H9 (cell line): ENCODE measurements at regions not wholly inside any gene's neighbourhood (a gene's known extent, or its start where the extent isn't known, plus 50 kb on each side); places are given as distances from the start of the nearest gene placed in this dataset.
"Not testable (repeated sequence)": the region's sequence is repeated elsewhere in the genome, so short reads cannot be mapped to it uniquely, and the experiment has no call there.

Source experiments
- DNase-seq: peaks from one replicate; pipeline ENCODE4 v3.0.0-alpha.2; 2017
- H2AFZ ChIP-seq: one replicate; pipeline ENCODE4 v1.6.1; 2013; ENCODE audit warnings: mild to moderate bottlenecking, low read length, control low read depth, moderate library complexity
- H2AK5ac ChIP-seq: 2 replicates; pipeline ENCODE4 v1.6.1; 2013; ENCODE audit warnings: low read length, control low read depth, mixed read lengths; ENCODE audit not compliant: insufficient read length
- H2BK120ac ChIP-seq: one replicate; pipeline ENCODE4 v1.6.1; 2013; ENCODE audit warnings: low read depth, mild to moderate bottlenecking, low read length, control low read depth, inconsistent platforms; ENCODE audit not compliant: poor library complexity, severe bottlenecking
- H2BK12ac ChIP-seq: 2 replicates; pipeline ENCODE4 v1.6.1; 2013; ENCODE audit warnings: low read length, control low read depth, mixed read lengths, low read depth; ENCODE audit not compliant: insufficient read length
- H2BK15ac ChIP-seq: 2 replicates; pipeline ENCODE4 v1.6.1; 2013; ENCODE audit warnings: low read depth, low read length, control low read depth
- H2BK20ac ChIP-seq: one replicate; pipeline ENCODE4 v1.6.1; 2013; ENCODE audit warnings: low read depth, mild to moderate bottlenecking, low read length, control low read depth, inconsistent platforms; ENCODE audit not compliant: poor library complexity, severe bottlenecking
- H2BK5ac ChIP-seq: 2 replicates; pipeline ENCODE4 v1.6.1; 2013; ENCODE audit warnings: low read length, control low read depth, mixed read lengths; ENCODE audit not compliant: insufficient read length
- H3K14ac ChIP-seq: 2 replicates; pipeline ENCODE4 v1.6.1; 2013; ENCODE audit warnings: low read length, control low read depth; ENCODE audit not compliant: insufficient read depth
- H3K18ac ChIP-seq: 2 replicates; pipeline ENCODE4 v1.6.1; 2013; ENCODE audit warnings: low read depth, mild to moderate bottlenecking, mixed read lengths, low read length, control low read depth; ENCODE audit not compliant: insufficient read length
- H3K23ac ChIP-seq: 2 replicates; pipeline ENCODE4 v1.6.1; 2013; ENCODE audit warnings: low read length, control low read depth, mixed read lengths, low read depth; ENCODE audit not compliant: insufficient read length
- H3K23me2 ChIP-seq: 2 replicates; pipeline ENCODE4 v1.6.1; 2013; ENCODE audit warnings: low read depth, mild to moderate bottlenecking, mixed read lengths, low read length, control low read depth; ENCODE audit not compliant: insufficient read length, poor library complexity, severe bottlenecking
- H3K27ac ChIP-seq: 2 replicates; pipeline ENCODE4 v1.5.1; 2013; ENCODE audit warnings: low read length, control low read depth, mixed read lengths, low read depth; ENCODE audit not compliant: insufficient read length
- H3K27me3 ChIP-seq: 2 replicates; pipeline ENCODE4 v1.6.1; 2013; ENCODE audit warnings: low read length, control low read depth, inconsistent platforms; ENCODE audit not compliant: insufficient read depth
- H3K4ac ChIP-seq: 2 replicates; pipeline ENCODE4 v1.6.1; 2013; ENCODE audit warnings: low read depth, mild to moderate bottlenecking, control low read depth, inconsistent platforms, low read length, moderate library complexity
- H3K4me1 ChIP-seq: 2 replicates; pipeline ENCODE4 v1.6.1; 2013; ENCODE audit warnings: low read length, control low read depth, inconsistent platforms; ENCODE audit not compliant: insufficient read depth
- H3K4me2 ChIP-seq: 2 replicates; pipeline ENCODE4 v1.6.1; 2013; ENCODE audit warnings: low read length, control low read depth, mixed read lengths; ENCODE audit not compliant: insufficient read length, insufficient read depth
- H3K56ac ChIP-seq: 2 replicates; pipeline ENCODE4 v1.6.1; 2013; ENCODE audit warnings: low read depth, mild to moderate bottlenecking, mixed read lengths, low read length, control low read depth; ENCODE audit not compliant: insufficient read length
- H3K79me1 ChIP-seq: 2 replicates; pipeline ENCODE4 v1.6.1; 2013; ENCODE audit warnings: low read depth, mild to moderate bottlenecking, moderate library complexity, low read length, control low read depth, inconsistent platforms; ENCODE audit not compliant: insufficient read depth, poor library complexity, severe bottlenecking
- H3K79me2 ChIP-seq: 2 replicates; pipeline ENCODE4 v1.6.1; 2013; ENCODE audit warnings: low read length, control low read depth, inconsistent platforms; ENCODE audit not compliant: insufficient read depth
- H3K9ac ChIP-seq: 2 replicates; pipeline ENCODE4 v1.6.1; 2013; ENCODE audit warnings: low read length, control low read depth, mixed read lengths; ENCODE audit not compliant: insufficient read length; ENCODE audit errors: extremely low read depth
- H3K9me3 ChIP-seq: one replicate; pipeline ENCODE4 v1.6.1; 2013; ENCODE audit warnings: low read depth, low read length, inconsistent platforms; ENCODE audit not compliant: control insufficient read depth
- H3T11ph ChIP-seq: one replicate; pipeline ENCODE4 v1.6.1; 2013; ENCODE audit warnings: mild to moderate bottlenecking, low read length, control low read depth, inconsistent platforms
- H4K20me1 ChIP-seq: one replicate; pipeline ENCODE4 v1.6.1; 2013; ENCODE audit not compliant: control insufficient read depth, insufficient read length, insufficient read depth
- H4K5ac ChIP-seq: 2 replicates; pipeline ENCODE4 v1.6.1; 2013; ENCODE audit warnings: low read depth, mild to moderate bottlenecking, mixed read lengths, low read length, control low read depth; ENCODE audit not compliant: insufficient read length
- H4K8ac ChIP-seq: replicated peaks from 2 replicates; pipeline ENCODE4 v1.6.1; 2013; ENCODE audit warnings: low read length, control low read depth, mixed read lengths, low read depth; ENCODE audit not compliant: insufficient read length
- H4K91ac ChIP-seq: 2 replicates; pipeline ENCODE4 v1.6.1; 2013; ENCODE audit warnings: low read depth, mild to moderate bottlenecking, moderate library complexity, mixed read lengths, low read length, control low read depth; ENCODE audit not compliant: insufficient read length
- H3K27ac Mint-ChIP-seq, 3 experiments: 2 replicates in 2 of 3; 3 replicates in 1 of 3; pipeline ENCODE4 v1.8.0; 2020 to 2021; ENCODE audit warnings: mixed read lengths in 3 of 3, mild to moderate bottlenecking in 1 of 3, moderate library complexity in 1 of 3
- H3K27me3 Mint-ChIP-seq: 2 replicates; pipeline ENCODE4 v1.8.0; 2021; ENCODE audit warnings: low read depth, mild to moderate bottlenecking, moderate library complexity, mixed read lengths
- H3K36me3 Mint-ChIP-seq, 3 experiments: 2 replicates in 2 of 3; 3 replicates in 1 of 3; pipeline ENCODE4 v1.8.0; 2020 to 2021; ENCODE audit warnings: low read depth in 3 of 3, mixed read lengths in 3 of 3; ENCODE audit not compliant: insufficient read depth in 1 of 3
- H3K4me1 Mint-ChIP-seq, 2 experiments: 2 replicates each; pipeline ENCODE4 v1.8.0; 2020; ENCODE audit warnings: mixed read lengths in 2 of 2
- H3K4me3 Mint-ChIP-seq, 2 experiments: 2 replicates in 1 of 2; 3 replicates in 1 of 2; pipeline ENCODE4 v1.8.0; 2020 to 2021; ENCODE audit warnings: mild to moderate bottlenecking in 2 of 2, mixed read lengths in 2 of 2, moderate library complexity in 1 of 2
- H3K9me3 Mint-ChIP-seq, 2 experiments: 2 replicates in 1 of 2; 3 replicates in 1 of 2; pipeline ENCODE4 v1.8.0; 2020; ENCODE audit warnings: mild to moderate bottlenecking in 2 of 2, mixed read lengths in 2 of 2, moderate library complexity in 1 of 2
- WGBS: extraction: QIAGEN DNeasy Blood & Tissue Kit; methylation state at CpG from one replicate; pipeline ENCODE4 v1.1.7; 2013; ENCODE audit warnings: missing lambda C conversion rate, low lambda C conversion rate, mixed read lengths; ENCODE audit not compliant: insufficient read length; ENCODE audit errors: extremely low coverage; 5-methylcytosine and 5-hydroxymethylcytosine counted together

DNA sequence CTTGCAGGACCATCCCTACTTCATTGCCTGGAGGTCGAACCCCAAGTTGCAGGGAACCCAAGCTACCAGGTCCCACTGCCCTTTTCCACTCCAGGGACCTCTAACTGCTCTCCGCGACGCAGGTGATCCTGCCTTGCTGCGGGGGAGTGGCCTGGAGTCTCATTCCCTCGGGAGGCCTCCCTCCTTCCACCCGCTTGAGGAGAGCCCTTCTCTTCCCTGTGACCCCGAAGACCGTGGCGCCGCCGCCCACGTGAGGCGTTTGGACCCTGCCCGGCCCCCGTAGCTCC lies 63.0 kb upstream of the AGTPBP1 start:
- Mint-ChIP-seq H3K36me3 (peaks cover 2 to 16% (median 14%) of the 10 kb centered on the region in 3 experiments; a peak in 5 of 7 replicates), H3K27ac (peak overlapping the region in 2 of 3 experiments; percentile 28 to 58; a peak in 2 of 7 replicates)
- H3K4ac ChIP-seq, H2BK20ac ChIP-seq, H3K79me1 ChIP-seq, H2AK5ac ChIP-seq, H3K23ac ChIP-seq, H3K9me3 ChIP-seq, H2BK120ac ChIP-seq, H3K9ac ChIP-seq, H3K56ac ChIP-seq, H2AFZ ChIP-seq, H4K5ac ChIP-seq, H2BK5ac ChIP-seq, H3K4me1 Mint-ChIP-seq, H4K91ac ChIP-seq, H4K20me1 ChIP-seq, H3K23me2 ChIP-seq, H3K27me3 ChIP-seq, H3K9me3 Mint-ChIP-seq, H3K27ac ChIP-seq, H2BK12ac ChIP-seq, H3K18ac ChIP-seq, H3K27me3 Mint-ChIP-seq, H3K4me3 Mint-ChIP-seq, H3T11ph ChIP-seq, H3K79me2 ChIP-seq, H2BK15ac ChIP-seq, H3K14ac ChIP-seq, H4K8ac ChIP-seq, H3K4me1 ChIP-seq, DNase-seq: not testable (repeated sequence)
- H3K4me2 ChIP-seq: peak overlapping the region; percentile 84
- WGBS: no CpG with 5 or more reads among the region's 16 CpGs

- H4K8ac ChIP-seq, H3K4ac ChIP-seq, H2BK12ac ChIP-seq, H2BK120ac ChIP-seq, H4K20me1 ChIP-seq, H3K23me2 ChIP-seq, H3K27me3 Mint-ChIP-seq, H2AFZ ChIP-seq, H2BK15ac ChIP-seq, H3K79me2 ChIP-seq, H3K79me1 ChIP-seq, H2AK5ac ChIP-seq, H3K18ac ChIP-seq, H3K9me3 ChIP-seq, H3K27ac ChIP-seq, H3K9me3 Mint-ChIP-seq, H4K5ac ChIP-seq, H3T11ph ChIP-seq, H2BK5ac ChIP-seq, H3K4me1 Mint-ChIP-seq, H2BK20ac ChIP-seq, H3K23ac ChIP-seq, H3K27me3 ChIP-seq, H3K4me1 ChIP-seq, H3K56ac ChIP-seq, H4K91ac ChIP-seq: not testable (repeated sequence)
- WGBS: no CpG with 5 or more reads among the region's 111 CpGs
- Mint-ChIP-seq H3K27ac (peak overlapping the region; percentile 28 to 65 (median 58); a peak in 3 of 7 replicates), H3K36me3 (peaks cover 2 to 16% (median 15%) of the 10 kb centered on the region in 3 experiments; a peak in 5 of 7 replicates), H3K4me3 (peak overlapping the region; percentile 72 to 84; a peak in 4 of 5 replicates)
- Histone ChIP-seq H3K9ac (peak overlapping the region; percentile 23), H3K14ac (0 out of 2 replicates have a peak overlapping the region, but pooled peaks have one; percentile 65), H3K4me2 (peak overlapping the region; percentile 84)
- peak; percentile 86 for DNase-seq
Observed at GRCh38 chr9:85805134-85806005, 63.6 kb upstream of the AGTPBP1 start.
